ENCODE measurements at regions not wholly inside any gene's neighbourhood (a gene's known extent, or its start where the extent isn't known, plus 50 kb on each side); places are given as distances from the start of the nearest gene placed in this dataset.

GRCh38 chrX:120749141-120749846 lies 119.4 kb upstream of the C1GALT1C1 start:
- intact Hi-C loops (cut with DNase I; ENCODE audit: low total_unique reads) = no loop called here
- WGBS, 5 donors = 20 to 53% (median 34%) methylated on average over 4 of the region's 4 CpGs

GRCh38 chrX:120746153-120746552 lies 116.3 kb upstream of the C1GALT1C1 start:
- no peak overlapping the region for H3K27ac ChIP-seq
- 61 to 89% (median 77%) methylated on average over 2 of the region's 2 CpGs for WGBS, 5 donors
- H3K9me3 ChIP-seq = no peaks in the 10 kb centered on the region
- H3K4me1 ChIP-seq = no peaks in the 10 kb centered on the region
- H3K27me3 ChIP-seq = no peaks in the 10 kb centered on the region
- no peak for DNase-seq
- TF ChIP-seq EP300 (IDR thresholded peaks at IDR 0.05) (no peak), POLR2A (IDR thresholded peaks at IDR 0.05) (no peak), CTCF (IDR thresholded peaks at IDR 0.05) (no peak), POLR2AphosphoS5 (IDR thresholded peaks at IDR 0.05) (no peak)
- intact Hi-C loops (cut with DNase I; ENCODE audit: low total_unique reads) = no loop called here
- H3K36me3 ChIP-seq = no peaks in the 10 kb centered on the region
- H3K4me3 ChIP-seq = no peak overlapping the region

More at GRCh38 chrX:120749141-120749846, 119.4 kb upstream of the C1GALT1C1 start:
- no peak for TF ChIP-seq CTCF (IDR thresholded peaks at IDR 0.05)
- TF ChIP-seq EP300 (IDR thresholded peaks at IDR 0.05) = no peak
- TF ChIP-seq POLR2AphosphoS5 (IDR thresholded peaks at IDR 0.05) = no peak
- TF ChIP-seq POLR2A (IDR thresholded peaks at IDR 0.05) = no peak
- H3K27ac ChIP-seq = no peak overlapping the region
- peak in 1 of 2 donors; percentile 37 for DNase-seq
- no peaks in the 10 kb centered on the region for H3K36me3 ChIP-seq
- no peak overlapping the region for H3K4me3 ChIP-seq
- H3K9me3 ChIP-seq = no peaks in the 10 kb centered on the region
- H3K27me3 ChIP-seq = no peaks in the 10 kb centered on the region
- no peaks in the 10 kb centered on the region for H3K4me1 ChIP-seq

GRCh38 chrX:120742946-120743665 lies 113.3 kb upstream of the C1GALT1C1 start:
- Histone ChIP-seq H3K9me3 (no peaks in the 10 kb centered on the region), H3K4me3 (no peak overlapping the region), H3K27me3 (no peaks in the 10 kb centered on the region), H3K36me3 (no peaks in the 10 kb centered on the region), H3K4me1 (no peaks in the 10 kb centered on the region), H3K27ac (no peak overlapping the region)
- TF ChIP-seq EP300 (IDR thresholded peaks at IDR 0.05) = no peak
- no peak for TF ChIP-seq CTCF (IDR thresholded peaks at IDR 0.05)
- no peak for TF ChIP-seq POLR2A (IDR thresholded peaks at IDR 0.05)
- intact Hi-C loops (cut with DNase I; ENCODE audit: low total_unique reads) = no loop called here
- WGBS, 5 donors = 60 to 84% (median 68%) methylated on average over 5 of the region's 5 CpGs
- DNase-seq = no peak

GRCh38 chrX:120741452-120741851 lies 111.6 kb upstream of the C1GALT1C1 start:
- Histone ChIP-seq H3K9me3 (no peaks in the 10 kb centered on the region), H3K4me1 (no peaks in the 10 kb centered on the region), H3K27ac (no peak overlapping the region), H3K27me3 (no peaks in the 10 kb centered on the region), H3K4me3 (no peak overlapping the region), H3K36me3 (no peaks in the 10 kb centered on the region)
- WGBS, 5 donors = 85 to 100% (median 92%) methylated on average over 2 to 3 of the region's 3 CpGs
- intact Hi-C loops (cut with DNase I; ENCODE audit: low total_unique reads) = no loop called here
- no peak for DNase-seq
- TF ChIP-seq POLR2AphosphoS5 (IDR thresholded peaks at IDR 0.05) (no peak), EP300 (IDR thresholded peaks at IDR 0.05) (no peak), CTCF (IDR thresholded peaks at IDR 0.05) (no peak), POLR2A (IDR thresholded peaks at IDR 0.05) (no peak)

All from stomach (tissue), 8 donors.